Skin of body (tissue), 1 donor: ENCODE measurements at regions not wholly inside any gene's neighbourhood (a gene's known extent, or its start where the extent isn't known, plus 50 kb on each side); places are given as distances from the start of the nearest gene placed in this dataset.

ENCODE experiments used
- DNase-seq: peaks from one replicate; lab custom pipeline; 2025; lab: John Stamatoyannopoulos, UW

GRCh38 chr7:131203291-131203976 is 124.2 kb upstream of the MKLN1 start:
- DNase-seq: no peak

- DNase-seq: no peak
These were observed 118.9 kb upstream of the MKLN1 start for GRCh38 chr7:131208777-131209176.

GRCh38 chr7:131210618-131211017 is 117.1 kb upstream of the MKLN1 start:
- no peak for DNase-seq

GRCh38 chr7:131211500-131211899 is 116.2 kb upstream of the MKLN1 start:
- DNase-seq: no peak

GRCh38 chr7:131212114-131212513 is 115.6 kb upstream of the MKLN1 start:
- no peak for DNase-seq

GRCh38 chr7:131218727-131219128 is 108.9 kb upstream of the MKLN1 start:
- DNase-seq: no peak

- no peak for DNase-seq
These were observed 108.2 kb upstream of the MKLN1 start for GRCh38 chr7:131219312-131220041.

GRCh38 chr7:131221061-131221460 is 106.6 kb upstream of the MKLN1 start:
- no peak for DNase-seq

GRCh38 chr7:131222171-131222570 is 105.5 kb upstream of the MKLN1 start:
- DNase-seq: no peak

- no peak for DNase-seq
These were observed 104.5 kb upstream of the MKLN1 start for GRCh38 chr7:131223151-131223550.

- DNase-seq: no peak
These were observed 102.7 kb upstream of the MKLN1 start for GRCh38 chr7:131224996-131225395.

- DNase-seq: no peak
These were observed 101.8 kb upstream of the MKLN1 start for GRCh38 chr7:131225619-131226513.

- DNase-seq: no peak
These were observed 101.2 kb upstream of the MKLN1 start for GRCh38 chr7:131226514-131226865.

- DNase-seq: no peak
These were observed 96.1 kb upstream of the MKLN1 start for GRCh38 chr7:131231381-131232220.

- DNase-seq: no peak
These were observed 94.9 kb upstream of the MKLN1 start for GRCh38 chr7:131232768-131233167.

GRCh38 chr7:131233193-131233592 is 94.5 kb upstream of the MKLN1 start:
- DNase-seq: no peak

GRCh38 chr7:131234719-131235488 is 92.8 kb upstream of the MKLN1 start:
- no peak for DNase-seq

- no peak for DNase-seq
These were observed 92.0 kb upstream of the MKLN1 start for GRCh38 chr7:131235489-131236317.

GRCh38 chr7:131236318-131236672 is 91.4 kb upstream of the MKLN1 start:
- DNase-seq: no peak
